ENCODE measurements at regions not wholly inside any gene's neighbourhood (a gene's known extent, or its start where the extent isn't known, plus 50 kb on each side); places are given as distances from the start of the nearest gene placed in this dataset.

DNA sequence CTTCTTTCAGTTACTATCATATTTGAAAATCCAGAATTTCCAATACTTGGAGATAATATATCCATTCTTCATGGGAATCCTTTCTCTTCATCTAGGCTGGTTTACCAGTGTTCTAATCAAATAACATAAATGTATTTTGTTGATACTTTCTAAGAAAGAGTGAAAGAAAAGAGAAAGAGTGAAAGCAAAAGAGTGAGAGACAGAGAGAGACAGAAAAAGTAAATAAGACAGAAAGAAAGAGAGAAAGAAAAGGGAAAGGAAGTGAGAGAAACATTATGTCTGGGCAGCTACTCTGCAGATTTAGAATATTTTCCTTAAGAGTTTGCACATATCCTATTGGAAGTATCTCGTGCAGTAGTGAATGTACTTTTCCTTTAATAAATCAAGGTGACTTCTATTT lies 781.0 kb upstream of the GJE1 start:
- TF ChIP-seq, protein P1, sequence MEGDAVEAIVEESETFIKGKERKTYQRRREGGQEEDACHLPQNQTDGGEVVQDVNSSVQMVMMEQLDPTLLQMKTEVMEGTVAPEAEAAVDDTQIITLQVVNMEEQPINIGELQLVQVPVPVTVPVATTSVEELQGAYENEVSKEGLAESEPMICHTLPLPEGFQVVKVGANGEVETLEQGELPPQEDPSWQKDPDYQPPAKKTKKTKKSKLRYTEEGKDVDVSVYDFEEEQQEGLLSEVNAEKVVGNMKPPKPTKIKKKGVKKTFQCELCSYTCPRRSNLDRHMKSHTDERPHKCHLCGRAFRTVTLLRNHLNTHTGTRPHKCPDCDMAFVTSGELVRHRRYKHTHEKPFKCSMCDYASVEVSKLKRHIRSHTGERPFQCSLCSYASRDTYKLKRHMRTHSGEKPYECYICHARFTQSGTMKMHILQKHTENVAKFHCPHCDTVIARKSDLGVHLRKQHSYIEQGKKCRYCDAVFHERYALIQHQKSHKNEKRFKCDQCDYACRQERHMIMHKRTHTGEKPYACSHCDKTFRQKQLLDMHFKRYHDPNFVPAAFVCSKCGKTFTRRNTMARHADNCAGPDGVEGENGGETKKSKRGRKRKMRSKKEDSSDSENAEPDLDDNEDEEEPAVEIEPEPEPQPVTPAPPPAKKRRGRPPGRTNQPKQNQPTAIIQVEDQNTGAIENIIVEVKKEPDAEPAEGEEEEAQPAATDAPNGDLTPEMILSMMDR (IDR thresholded peaks at IDR 0.05), result no peak
- TF ChIP-seq ZFX (IDR thresholded peaks at IDR 0.05; ENCODE audit: borderline replicate concordance), result no peak
